Activated T-helper 17 cell treated with anti-CD3 and anti-CD28 coated beads, Interleukin-2, amount 50 U/mL, for 72 hours (primary cell): ENCODE measurements at regions not wholly inside any gene's neighbourhood (a gene's known extent, or its start where the extent isn't known, plus 50 kb on each side); places are given as distances from the start of the nearest gene placed in this dataset.

ENCODE experiments used
- ATAC-seq: fragments of 150-1000 bp; cut with Tn5 transposase; replicated peaks from 2 replicates; pipeline ENCODE4 v1.10.0; 2021; ENCODE audit warnings: mild to moderate bottlenecking, moderate library complexity
- H3K27ac Mint-ChIP-seq: one replicate; pipeline ENCODE4 v1.8.0; 2022; ENCODE audit warnings: mixed read lengths
- H3K27me3 Mint-ChIP-seq: one replicate; pipeline ENCODE4 v1.8.0; 2022; ENCODE audit warnings: mixed read lengths
- H3K36me3 Mint-ChIP-seq: one replicate; pipeline ENCODE4 v1.8.0; 2022; ENCODE audit warnings: low read depth, mild to moderate bottlenecking, mixed read lengths
- H3K4me1 Mint-ChIP-seq: one replicate; pipeline ENCODE4 v1.8.0; 2022; ENCODE audit warnings: mixed read lengths
- H3K4me3 Mint-ChIP-seq: one replicate; pipeline ENCODE4 v1.8.0; 2022; ENCODE audit warnings: mild to moderate bottlenecking, mixed read lengths
- H3K9me3 Mint-ChIP-seq: one replicate; pipeline ENCODE4 v1.8.0; 2022; ENCODE audit warnings: mixed read lengths

- Mint-ChIP-seq H3K4me1 (no peaks in the 10 kb centered on the region), H3K4me3 (no peak overlapping the region), H3K27me3 (no peaks in the 10 kb centered on the region), H3K36me3 (no peaks in the 10 kb centered on the region), H3K9me3 (peaks cover 3% of the 10 kb centered on the region), H3K27ac (no peak overlapping the region)
- no peak for ATAC-seq
These were observed 613.9 kb downstream of the PLA2G4A start for GRCh38 chr1:187442603-187443002.

DNA sequence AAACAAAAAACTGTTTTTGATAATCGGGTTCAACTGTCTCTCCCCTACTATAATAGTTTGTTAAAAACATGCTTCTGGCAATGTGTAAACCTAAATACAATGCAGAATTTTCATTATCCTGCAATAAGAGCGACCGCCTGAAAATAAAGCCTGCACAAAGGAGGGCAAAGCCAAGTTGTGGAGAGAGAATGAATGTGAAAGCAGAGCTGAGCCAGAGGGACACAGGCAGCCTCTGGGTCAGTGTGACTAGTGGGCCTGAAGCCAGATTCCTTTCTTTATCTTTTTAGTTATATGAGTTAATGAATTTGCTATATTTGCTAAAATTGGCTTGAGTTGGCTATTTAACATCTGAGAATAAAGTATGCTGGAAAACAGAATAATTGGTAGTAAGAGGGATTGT, 615.2 kb downstream of the PLA2G4A start:
- peaks cover 3% of the 10 kb centered on the region for H3K9me3 Mint-ChIP-seq

DNA sequence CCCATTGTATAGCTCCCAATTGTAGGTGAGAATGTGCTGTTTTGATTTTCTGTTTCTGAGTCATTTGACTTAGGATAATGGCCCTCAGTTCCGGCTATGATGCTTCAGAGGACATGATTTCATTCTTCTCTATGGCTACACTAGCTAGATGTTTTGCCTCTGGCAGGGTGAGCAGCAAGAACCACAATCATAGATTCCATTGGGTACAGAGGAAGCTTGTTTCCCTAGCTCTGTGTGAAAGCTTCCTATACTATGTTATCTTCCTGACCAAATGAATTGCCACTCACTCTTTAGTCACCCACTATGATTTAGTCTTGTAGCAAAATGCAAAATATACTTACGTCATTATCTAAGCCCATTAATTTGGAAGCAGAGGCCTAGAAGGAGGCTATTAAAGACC, 616.3 kb downstream of the PLA2G4A start:
- H3K27me3 Mint-ChIP-seq, result no peaks in the 10 kb centered on the region
- no peak overlapping the region for H3K4me3 Mint-ChIP-seq
- H3K4me1 Mint-ChIP-seq, result no peaks in the 10 kb centered on the region
- H3K27ac Mint-ChIP-seq, result no peak overlapping the region
- H3K9me3 Mint-ChIP-seq, result peaks cover 3% of the 10 kb centered on the region
- ATAC-seq, result no peak
- H3K36me3 Mint-ChIP-seq, result no peaks in the 10 kb centered on the region

More for the DNA sequence above, 615.2 kb downstream of the PLA2G4A start:
- H3K27ac Mint-ChIP-seq, result no peak overlapping the region
- no peaks in the 10 kb centered on the region for H3K36me3 Mint-ChIP-seq
- no peaks in the 10 kb centered on the region for H3K4me1 Mint-ChIP-seq
- no peak overlapping the region for H3K4me3 Mint-ChIP-seq
- H3K27me3 Mint-ChIP-seq, result no peaks in the 10 kb centered on the region
- no peak for ATAC-seq

DNA sequence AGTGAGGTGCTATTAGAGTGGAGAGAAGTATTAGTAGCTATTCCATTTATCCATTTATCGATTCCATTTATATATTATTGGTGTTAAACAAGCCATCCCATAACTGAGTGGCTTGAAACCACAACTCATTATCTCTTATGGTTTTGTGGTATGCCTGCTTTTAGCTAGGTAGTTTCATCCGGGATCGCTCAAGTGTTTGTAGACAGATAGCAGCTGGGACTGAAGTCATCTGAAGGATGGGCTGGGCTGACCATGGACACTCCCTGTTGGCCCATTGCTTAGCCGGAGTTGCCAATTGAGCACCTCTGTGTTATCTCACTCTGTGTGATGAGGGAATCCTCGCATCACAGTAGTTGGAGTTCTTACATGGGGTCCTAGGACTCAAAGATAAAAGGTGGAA, 622.5 kb downstream of the PLA2G4A start:
- H3K9me3 Mint-ChIP-seq, result no peaks in the 10 kb centered on the region
- no peak overlapping the region for H3K4me3 Mint-ChIP-seq
- no peak overlapping the region for H3K27ac Mint-ChIP-seq
- no peak for ATAC-seq
- no peaks in the 10 kb centered on the region for H3K4me1 Mint-ChIP-seq
- H3K27me3 Mint-ChIP-seq, result no peaks in the 10 kb centered on the region
- no peaks in the 10 kb centered on the region for H3K36me3 Mint-ChIP-seq

DNA sequence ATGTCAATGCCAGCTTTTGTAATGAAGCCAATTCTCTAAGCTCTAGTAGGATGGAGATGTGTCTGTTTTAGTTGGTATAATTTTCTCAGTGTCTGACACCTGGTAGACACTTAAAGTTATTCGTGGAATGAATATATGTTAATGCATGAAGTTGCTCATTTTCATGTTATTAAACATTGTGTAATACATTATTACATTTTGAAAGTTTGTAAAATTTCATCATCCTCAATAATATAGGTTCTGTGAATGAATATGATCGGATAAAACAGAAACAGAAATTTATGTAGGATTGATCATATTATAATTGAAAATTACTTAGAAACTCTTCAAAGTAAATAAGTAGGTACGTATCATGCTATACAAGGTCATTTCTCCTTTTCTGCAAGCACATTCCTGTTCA, 625.3 kb downstream of the PLA2G4A start:
- H3K36me3 Mint-ChIP-seq, result no peaks in the 10 kb centered on the region
- ATAC-seq, result no peak
- H3K4me1 Mint-ChIP-seq, result no peaks in the 10 kb centered on the region
- no peak overlapping the region for H3K4me3 Mint-ChIP-seq
- H3K27ac Mint-ChIP-seq, result no peak overlapping the region
- H3K27me3 Mint-ChIP-seq, result no peaks in the 10 kb centered on the region
- peaks cover 3% of the 10 kb centered on the region for H3K9me3 Mint-ChIP-seq

- Mint-ChIP-seq H3K4me1 (no peaks in the 10 kb centered on the region), H3K27ac (no peak overlapping the region), H3K27me3 (no peaks in the 10 kb centered on the region), H3K4me3 (no peak overlapping the region), H3K9me3 (peaks cover 7% of the 10 kb centered on the region), H3K36me3 (no peaks in the 10 kb centered on the region)
- no peak for ATAC-seq
These were observed 627.7 kb downstream of the PLA2G4A start for GRCh38 chr1:187456446-187456845.

GRCh38 chr1:187460093-187460492, 631.3 kb downstream of the PLA2G4A start:
- Mint-ChIP-seq H3K9me3 (peaks cover 27% of the 10 kb centered on the region), H3K4me1 (no peaks in the 10 kb centered on the region), H3K27ac (no peak overlapping the region), H3K36me3 (no peaks in the 10 kb centered on the region), H3K4me3 (no peak overlapping the region), H3K27me3 (no peaks in the 10 kb centered on the region)
- ATAC-seq, result no peak

DNA sequence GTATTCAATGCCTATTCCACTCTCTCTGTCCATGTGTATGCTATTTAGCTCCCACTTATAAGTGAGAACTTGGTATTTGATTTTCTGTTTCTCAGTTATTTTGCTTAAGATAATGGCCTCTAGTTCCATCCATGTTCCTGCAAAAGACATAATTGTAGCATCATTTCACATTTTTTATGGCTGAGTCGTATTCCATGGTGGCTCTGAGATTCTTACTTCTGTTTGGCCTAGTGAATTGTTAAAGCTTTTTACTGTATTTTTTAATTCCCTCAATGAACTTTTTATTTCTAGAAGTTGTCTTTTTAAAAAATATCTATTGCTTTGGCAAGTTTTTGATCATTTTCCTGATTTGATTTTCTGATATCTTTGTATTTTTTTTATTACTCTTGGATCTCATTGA, 635.6 kb downstream of the PLA2G4A start:
- no peaks in the 10 kb centered on the region for H3K27me3 Mint-ChIP-seq
- no peak overlapping the region for H3K4me3 Mint-ChIP-seq
- peaks cover 32% of the 10 kb centered on the region for H3K9me3 Mint-ChIP-seq
- no peak overlapping the region for H3K27ac Mint-ChIP-seq
- H3K4me1 Mint-ChIP-seq, result no peaks in the 10 kb centered on the region
- no peaks in the 10 kb centered on the region for H3K36me3 Mint-ChIP-seq
- ATAC-seq, result no peak

GRCh38 chr1:187465441-187465840, 636.7 kb downstream of the PLA2G4A start:
- H3K27me3 Mint-ChIP-seq, result no peaks in the 10 kb centered on the region
- H3K4me3 Mint-ChIP-seq, result no peak overlapping the region
- no peaks in the 10 kb centered on the region for H3K4me1 Mint-ChIP-seq
- no peak overlapping the region for H3K27ac Mint-ChIP-seq
- no peaks in the 10 kb centered on the region for H3K36me3 Mint-ChIP-seq
- H3K9me3 Mint-ChIP-seq, result peaks cover 32% of the 10 kb centered on the region
- no peak for ATAC-seq

DNA sequence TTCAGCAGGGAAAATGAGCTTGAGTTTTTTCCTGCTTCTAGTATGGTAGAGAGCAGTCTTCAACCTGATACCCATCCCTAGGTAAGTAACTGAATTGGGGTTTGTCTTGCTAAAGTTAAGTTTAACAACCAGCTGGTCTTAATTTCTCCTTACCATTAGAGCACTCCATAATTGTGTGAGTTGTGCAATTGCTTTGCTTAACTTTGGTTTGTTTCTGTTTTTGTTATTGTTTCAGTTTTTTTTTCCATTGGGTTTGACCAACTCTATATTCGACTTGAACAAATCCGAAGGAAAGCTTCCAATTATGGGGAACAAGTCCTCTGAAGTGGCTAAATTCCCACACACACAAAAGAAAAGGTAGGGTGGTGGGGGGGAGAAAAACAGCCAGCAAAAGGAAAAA, 641.1 kb downstream of the PLA2G4A start:
- Mint-ChIP-seq H3K27me3 (no peaks in the 10 kb centered on the region), H3K27ac (no peak overlapping the region), H3K4me3 (no peak overlapping the region), H3K9me3 (peaks cover 21% of the 10 kb centered on the region), H3K36me3 (no peaks in the 10 kb centered on the region), H3K4me1 (no peaks in the 10 kb centered on the region)
- no peak for ATAC-seq

DNA sequence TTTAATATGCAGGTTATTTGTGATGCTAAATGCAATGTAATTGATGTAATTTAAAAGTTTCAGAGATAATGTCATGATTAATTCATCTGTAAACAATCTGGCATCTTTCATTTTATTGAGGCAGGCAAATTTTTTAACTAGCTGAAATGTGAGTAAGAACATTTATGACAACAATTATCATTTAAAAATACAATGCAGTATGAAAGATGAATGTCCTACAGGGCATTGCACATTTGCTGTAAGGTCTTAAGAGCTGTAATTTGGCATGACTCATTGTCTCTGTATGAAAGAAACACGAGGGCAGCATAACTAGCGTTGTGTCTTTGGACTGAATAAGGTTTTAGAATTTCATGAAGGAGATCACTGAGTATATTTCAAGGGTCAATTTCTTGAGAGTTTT, 642.8 kb downstream of the PLA2G4A start:
- Mint-ChIP-seq H3K27me3 (no peaks in the 10 kb centered on the region), H3K9me3 (peaks cover 18% of the 10 kb centered on the region), H3K4me3 (no peak overlapping the region), H3K36me3 (no peaks in the 10 kb centered on the region), H3K27ac (no peak overlapping the region), H3K4me1 (no peaks in the 10 kb centered on the region)
- ATAC-seq, result no peak

DNA sequence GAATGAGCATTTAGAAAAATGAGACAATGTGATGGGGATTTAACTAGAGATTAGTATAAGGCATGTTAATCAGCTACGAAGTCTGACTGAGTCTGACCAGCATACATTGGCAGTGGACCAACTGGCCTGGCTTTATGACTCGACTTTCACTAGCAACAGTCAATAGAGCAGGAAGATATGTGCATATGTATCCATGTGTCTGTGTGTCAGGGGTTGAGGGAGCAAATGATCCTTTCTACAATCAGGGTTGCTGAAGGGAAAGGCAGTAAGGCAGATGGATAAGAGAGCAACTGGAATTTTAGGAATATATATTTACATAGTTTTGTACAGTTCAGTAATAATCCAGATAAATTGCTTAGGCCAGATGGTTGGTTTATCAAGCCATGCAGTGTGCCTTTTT, 645.6 kb downstream of the PLA2G4A start:
- no peak overlapping the region for H3K4me3 Mint-ChIP-seq
- peaks cover 20% of the 10 kb centered on the region for H3K9me3 Mint-ChIP-seq
- no peaks in the 10 kb centered on the region for H3K4me1 Mint-ChIP-seq
- no peak overlapping the region for H3K27ac Mint-ChIP-seq
- H3K27me3 Mint-ChIP-seq, result no peaks in the 10 kb centered on the region
- no peaks in the 10 kb centered on the region for H3K36me3 Mint-ChIP-seq
- no peak for ATAC-seq

DNA sequence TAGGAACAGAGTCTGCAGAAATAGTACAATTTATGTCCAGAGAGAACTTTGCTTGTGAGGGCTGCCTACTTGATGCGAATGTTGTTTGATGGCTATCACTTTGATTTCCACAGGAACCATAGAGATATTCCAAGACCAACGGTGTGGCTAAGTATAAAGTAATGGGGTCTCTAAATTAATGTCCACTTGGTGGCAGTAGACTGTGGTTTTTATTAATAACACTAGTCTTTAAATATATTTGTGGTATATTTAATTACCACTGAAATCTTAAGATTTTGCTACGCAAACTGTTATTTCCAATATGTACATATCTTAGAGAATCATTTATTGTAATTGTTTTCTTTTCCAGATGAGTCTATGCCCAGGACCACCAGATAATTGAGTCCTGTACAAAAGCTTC, 647.9 kb downstream of the PLA2G4A start:
- Mint-ChIP-seq H3K27me3 (no peaks in the 10 kb centered on the region), H3K27ac (no peak overlapping the region), H3K4me1 (no peaks in the 10 kb centered on the region), H3K4me3 (no peak overlapping the region), H3K9me3 (peaks cover 19% of the 10 kb centered on the region), H3K36me3 (no peaks in the 10 kb centered on the region)
- no peak for ATAC-seq

DNA sequence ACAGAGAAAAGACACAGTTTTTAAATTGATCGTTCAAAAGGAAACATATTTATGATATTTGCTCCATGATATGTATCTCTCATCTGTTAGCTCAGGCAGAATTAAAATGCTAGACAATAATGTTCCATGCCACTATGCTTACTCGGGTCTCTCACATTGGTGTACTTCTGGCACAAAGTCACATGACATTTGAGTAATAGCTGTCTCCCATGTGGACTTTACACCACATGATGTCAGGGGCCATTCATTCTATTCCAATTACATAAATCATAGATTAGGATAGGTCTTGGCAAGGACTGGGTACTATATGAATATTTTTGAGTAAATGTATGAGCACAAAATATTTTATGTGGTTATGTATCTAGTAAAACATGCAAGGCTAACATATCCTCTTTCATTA, 648.4 kb downstream of the PLA2G4A start:
- Mint-ChIP-seq H3K9me3 (peaks cover 15% of the 10 kb centered on the region), H3K4me1 (no peaks in the 10 kb centered on the region), H3K27ac (no peak overlapping the region), H3K36me3 (no peaks in the 10 kb centered on the region), H3K4me3 (no peak overlapping the region), H3K27me3 (no peaks in the 10 kb centered on the region)
- no peak for ATAC-seq

- Mint-ChIP-seq H3K27ac (no peak overlapping the region), H3K4me3 (no peak overlapping the region), H3K27me3 (no peaks in the 10 kb centered on the region), H3K4me1 (no peaks in the 10 kb centered on the region), H3K9me3 (peaks cover 10% of the 10 kb centered on the region), H3K36me3 (no peaks in the 10 kb centered on the region)
- ATAC-seq, result no peak
These were observed 648.8 kb downstream of the PLA2G4A start for GRCh38 chr1:187477535-187477934.

DNA sequence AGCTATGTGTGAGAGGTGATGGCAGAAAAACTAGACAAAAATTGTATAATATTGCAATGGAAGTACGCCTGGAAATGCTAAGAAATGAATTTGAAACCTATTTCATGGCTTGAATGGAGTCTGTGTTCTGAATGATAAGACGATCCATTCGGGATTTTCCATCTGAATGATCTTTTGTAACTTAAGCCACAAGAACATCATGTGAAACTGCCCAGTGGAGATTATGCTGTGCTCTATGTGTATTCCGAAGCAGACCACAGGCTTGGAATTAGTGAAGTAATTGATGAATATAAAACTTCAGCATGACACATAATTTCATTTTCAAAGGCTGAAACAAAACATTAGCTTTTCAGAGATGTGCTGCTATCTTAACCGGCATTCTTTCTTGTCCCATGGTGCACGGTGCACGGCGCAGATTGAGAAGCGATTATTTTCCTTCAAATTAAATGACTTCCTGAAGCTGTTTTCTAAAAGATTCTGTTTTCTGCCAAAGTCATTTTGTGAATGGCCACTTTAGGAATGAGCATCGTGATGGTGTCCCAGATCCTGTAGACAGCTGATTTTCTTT, 652.9 kb downstream of the PLA2G4A start:
- no peaks in the 10 kb centered on the region for H3K4me1 Mint-ChIP-seq
- no peaks in the 10 kb centered on the region for H3K36me3 Mint-ChIP-seq
- H3K27me3 Mint-ChIP-seq, result no peaks in the 10 kb centered on the region
- no peak overlapping the region for H3K27ac Mint-ChIP-seq
- ATAC-seq, result no peak
- no peak overlapping the region for H3K4me3 Mint-ChIP-seq
- peaks cover 7% of the 10 kb centered on the region for H3K9me3 Mint-ChIP-seq
